Prostate gland (tissue), 2 donors: ENCODE measurements at regions not wholly inside any gene's neighbourhood (a gene's known extent, or its start where the extent isn't known, plus 50 kb on each side); places are given as distances from the start of the nearest gene placed in this dataset.

Experiments
- POLR2A ChIP-seq: fragments of 450-650 bp; IDR thresholded peaks from one replicate; pipeline ENCODE4 v1.6.1; 2016; ENCODE audit warnings: antibody characterized with exemption, mild to moderate bottlenecking
- TF ChIP-seq, protein P1 (sequence below), 4 experiments: fragments of 200-600 bp in 2 of 4; fragments of 450-650 bp in 2 of 4; sonication (generic) in 2 of 4; IDR thresholded peaks; 1 replicate in 3 of 4; 2 replicates in 1 of 4; pipeline ENCODE4 v1.5.1; 2016 to 2019; ENCODE audit warnings: antibody characterized with exemption in 4 of 4, mild to moderate bottlenecking in 2 of 4, moderate library complexity in 2 of 4

DNA sequence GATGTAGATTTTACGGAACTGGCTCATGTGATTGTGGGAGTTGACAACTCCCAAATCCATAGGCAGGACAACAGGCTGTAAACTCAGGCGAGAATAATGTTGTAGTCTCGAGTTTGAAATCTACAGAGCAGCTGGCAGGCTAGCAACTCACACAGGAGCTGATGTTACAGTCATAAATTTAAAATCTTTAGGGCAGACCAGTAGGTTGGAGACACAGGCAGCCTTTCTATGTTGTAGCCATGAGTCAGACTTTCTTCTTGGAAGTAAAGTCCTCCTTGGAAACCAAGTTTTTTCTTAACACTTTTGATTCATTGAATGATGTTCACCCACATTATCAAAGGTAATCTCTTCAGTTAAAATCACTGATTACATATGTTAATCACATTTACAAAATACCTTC, 89.1 kb upstream of the ALCAM start:
- TF ChIP-seq, protein P1, sequence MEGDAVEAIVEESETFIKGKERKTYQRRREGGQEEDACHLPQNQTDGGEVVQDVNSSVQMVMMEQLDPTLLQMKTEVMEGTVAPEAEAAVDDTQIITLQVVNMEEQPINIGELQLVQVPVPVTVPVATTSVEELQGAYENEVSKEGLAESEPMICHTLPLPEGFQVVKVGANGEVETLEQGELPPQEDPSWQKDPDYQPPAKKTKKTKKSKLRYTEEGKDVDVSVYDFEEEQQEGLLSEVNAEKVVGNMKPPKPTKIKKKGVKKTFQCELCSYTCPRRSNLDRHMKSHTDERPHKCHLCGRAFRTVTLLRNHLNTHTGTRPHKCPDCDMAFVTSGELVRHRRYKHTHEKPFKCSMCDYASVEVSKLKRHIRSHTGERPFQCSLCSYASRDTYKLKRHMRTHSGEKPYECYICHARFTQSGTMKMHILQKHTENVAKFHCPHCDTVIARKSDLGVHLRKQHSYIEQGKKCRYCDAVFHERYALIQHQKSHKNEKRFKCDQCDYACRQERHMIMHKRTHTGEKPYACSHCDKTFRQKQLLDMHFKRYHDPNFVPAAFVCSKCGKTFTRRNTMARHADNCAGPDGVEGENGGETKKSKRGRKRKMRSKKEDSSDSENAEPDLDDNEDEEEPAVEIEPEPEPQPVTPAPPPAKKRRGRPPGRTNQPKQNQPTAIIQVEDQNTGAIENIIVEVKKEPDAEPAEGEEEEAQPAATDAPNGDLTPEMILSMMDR (IDR thresholded peaks at IDR 0.05), result no peak
- no peak for TF ChIP-seq POLR2A
